ENCODE measurements at regions not wholly inside any gene's neighbourhood (a gene's known extent, or its start where the extent isn't known, plus 50 kb on each side); places are given as distances from the start of the nearest gene placed in this dataset.

DNA sequence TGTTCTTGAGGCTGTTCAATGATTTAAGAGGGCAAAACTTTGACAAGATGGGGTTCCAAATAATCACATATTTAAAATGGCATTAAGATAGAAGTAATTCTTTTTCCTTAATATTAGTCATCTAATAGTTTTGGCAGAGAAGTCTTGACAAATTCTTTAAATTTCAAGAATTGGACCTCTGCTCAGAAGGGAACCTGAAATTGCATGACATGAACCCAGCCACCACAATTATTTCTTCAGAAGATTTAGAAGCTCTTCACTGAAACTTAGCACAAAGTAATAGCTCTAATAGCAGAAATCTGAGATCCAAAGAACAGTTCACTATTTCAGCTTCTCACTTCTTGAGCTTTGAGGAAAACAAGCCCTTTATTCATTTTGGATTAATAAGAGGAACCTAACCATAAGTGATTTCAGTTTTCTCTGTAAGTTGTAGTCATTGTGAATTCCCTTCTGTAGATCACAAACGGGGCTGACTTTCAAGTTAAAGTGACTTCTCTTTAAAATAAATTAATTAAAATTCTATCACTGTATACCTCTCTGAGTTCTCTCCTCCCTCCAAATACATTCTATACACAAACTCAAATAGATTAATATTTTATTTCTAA, 100.6 kb upstream of the ITGA4 start:
- TF ChIP-seq CTCF (IDR thresholded peaks at IDR 0.05) (no peak), POLR2A (IDR thresholded peaks at IDR 0.05) (no peak)

Measured in heart left ventricle (tissue), 13 donors.